ENCODE measurements at regions not wholly inside any gene's neighbourhood (a gene's known extent, or its start where the extent isn't known, plus 50 kb on each side); places are given as distances from the start of the nearest gene placed in this dataset.

- ATAC-seq (no peak), DNase-seq (ENCODE audit: low read depth, low spot score) (no peak)
- TF ChIP-seq EGR1 (IDR thresholded peaks at IDR 0.05; ENCODE audit: low read depth) (no peak), ZBTB33 (IDR thresholded peaks at IDR 0.05; ENCODE audit: extremely low read depth, insufficient replicate concordance, low read length) (no peak), CEBPB (IDR thresholded peaks at IDR 0.05; ENCODE audit: low read depth) (no peak), EZH2 (IDR thresholded peaks at IDR 0.05) (no peak), REST (IDR thresholded peaks at IDR 0.05; ENCODE audit: low read depth) (no peak), ZNF274 (IDR thresholded peaks at IDR 0.05; ENCODE audit: low read depth, low read length) (no peak), POLR2A (IDR thresholded peaks at IDR 0.05; ENCODE audit: borderline replicate concordance, extremely low read depth, insufficient read depth, insufficient read length) (no peak), MAX (IDR thresholded peaks at IDR 0.05) (no peak), FOSL1 (IDR thresholded peaks at IDR 0.05; ENCODE audit: low read depth) (no peak), ELF1 (IDR thresholded peaks at IDR 0.05; ENCODE audit: borderline replicate concordance, low read depth) (no peak), YY1 (IDR thresholded peaks at IDR 0.05; ENCODE audit: extremely low read depth, insufficient replicate concordance, low read depth, low read length) (no peak), ZFX (IDR thresholded peaks at IDR 0.05) (no peak), ATF3 (IDR thresholded peaks at IDR 0.05) (no peak), SP1 (IDR thresholded peaks at IDR 0.05; ENCODE audit: low read depth) (no peak), JUND (IDR thresholded peaks at IDR 0.05) (no peak), CTCF (IDR thresholded peaks at IDR 0.05 in 2 of 3, conservative IDR thresholded peaks at IDR 0.05 in 1 of 3; ENCODE audit: borderline replicate concordance in 1 of 3, insufficient read depth in 1 of 3, low read depth in 2 of 3, low read length in 2 of 3) (no peak), TCF7L2 (IDR thresholded peaks at IDR 0.05; ENCODE audit: borderline replicate concordance, extremely low read depth, insufficient read depth, insufficient read length) (no peak), SRF (IDR thresholded peaks at IDR 0.05; ENCODE audit: low read depth) (no peak), SIN3A (IDR thresholded peaks at IDR 0.05; ENCODE audit: low read depth) (no peak)
- ChIA-PET POLR2A (no interaction called here), CTCF (no interaction called here), RAD21 (ENCODE audit: low non-redundant PET in 1 of 2, low total read pairs in 2 of 2, uncharacterized antibody in 2 of 2, unreplicated experiment in 2 of 2) (no interaction called here)
- Histone ChIP-seq H3K4me1 (ENCODE audit: control insufficient read depth in 1 of 2, insufficient read depth in 2 of 2, low read length in 2 of 2) (no peaks in the 10 kb centered on the region), H2AFZ (ENCODE audit: low read depth, low read length, poor library complexity, severe bottlenecking) (no peak overlapping the region), H3K4me2 (ENCODE audit: low read length) (no peak overlapping the region), H3K36me3 (ENCODE audit: control insufficient read depth in 1 of 2, insufficient read depth in 2 of 2, low read length in 2 of 2) (no peaks in the 10 kb centered on the region), H3K4me3 (replicated peaks in 1 of 2; ENCODE audit: low read depth in 1 of 2, low read length in 2 of 2) (no peak overlapping the region), H3K27me3 (ENCODE audit: insufficient read depth, low read length) (no peaks in the 10 kb centered on the region), H4K20me1 (ENCODE audit: insufficient read depth) (no peaks in the 10 kb centered on the region), H3K79me2 (ENCODE audit: insufficient read depth, low read length) (no peaks in the 10 kb centered on the region), H3K9me3 (ENCODE audit: control insufficient read depth in 1 of 2, insufficient read depth in 1 of 2, low read depth in 1 of 2, low read length in 2 of 2) (no peaks in the 10 kb centered on the region), H3K27ac (ENCODE audit: low read depth, low read length) (no peak overlapping the region), H3K9me2 (ENCODE audit: insufficient read depth) (no peaks in the 10 kb centered on the region), H3K9ac (ENCODE audit: low read length) (no peak overlapping the region)
- no TSS peak for BruUV-seq (replicated peaks)
- intact Hi-C loops (cut with micrococcal nuclease), result no loop called here
Measured at GRCh38 chr6:81668615-81669047, 83.8 kb downstream of the TENT5A start.
